Transverse colon (tissue), 4 donors: ENCODE measurements at regions not wholly inside any gene's neighbourhood (a gene's known extent, or its start where the extent isn't known, plus 50 kb on each side); places are given as distances from the start of the nearest gene placed in this dataset.

Source experiments
- CTCF ChIP-seq, 5 experiments: fragments of 200-600 bp in 3 of 5; fragments of 450-650 bp in 2 of 5; sonication (generic) in 3 of 5; IDR thresholded peaks; 1 replicate in 2 of 5; 2 replicates in 3 of 5; pipeline ENCODE4 v1.5.1; 2016 to 2017; ENCODE audit warnings: antibody characterized with exemption in 5 of 5, inconsistent platforms in 3 of 5, mild to moderate bottlenecking in 2 of 5, moderate library complexity in 1 of 5
- EP300 ChIP-seq: sonication (generic); formaldehyde crosslinking; IDR thresholded peaks from one replicate; pipeline ENCODE4 v1.6.1; 2017; ENCODE audit warnings: antibody characterized with exemption, low read depth
- POLR2A ChIP-seq: fragments of 450-650 bp; IDR thresholded peaks from one replicate; pipeline ENCODE4 v1.6.1; 2016; ENCODE audit warnings: antibody characterized with exemption, mild to moderate bottlenecking, moderate library complexity
- POLR2AphosphoS5 ChIP-seq, 3 donors: sonication (generic); formaldehyde crosslinking; IDR thresholded peaks; one replicate each; pipeline ENCODE4 v1.6.1; 2016; ENCODE audit warnings: antibody characterized with exemption in 3 of 3

DNA sequence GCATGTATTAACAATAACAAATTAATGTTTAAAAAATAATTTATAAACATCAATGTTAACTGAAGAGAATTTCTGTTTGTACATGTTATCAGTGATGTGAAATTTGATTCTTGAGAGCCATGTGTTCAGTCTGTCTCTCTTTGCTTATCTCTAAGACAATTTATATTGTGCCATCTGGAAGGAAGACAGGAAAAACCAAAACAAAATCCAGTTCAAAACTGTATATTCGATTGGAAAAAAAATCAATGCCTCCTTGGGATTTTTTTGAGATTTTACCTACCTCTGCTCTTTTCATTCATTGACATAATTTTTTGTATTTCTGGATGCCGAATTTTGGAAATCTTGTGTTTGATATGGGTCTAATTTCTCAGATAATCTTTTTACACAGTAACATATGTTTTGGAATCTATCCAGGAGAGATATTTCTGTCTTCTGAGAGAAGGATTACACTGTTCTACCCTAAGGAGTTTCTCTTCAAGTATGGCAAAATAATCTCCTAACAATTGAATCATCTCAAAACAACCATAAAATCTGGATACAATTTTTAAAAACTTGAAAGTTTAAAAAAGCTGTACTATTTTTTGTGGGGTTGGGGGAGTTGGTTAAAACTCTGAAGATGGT lies 311.9 kb upstream of the GNAI1 start:
- no peak for TF ChIP-seq EP300
- no peak for TF ChIP-seq CTCF (IDR thresholded peaks at IDR 0.05)
- no peak for TF ChIP-seq POLR2A
- TF ChIP-seq POLR2AphosphoS5 (IDR thresholded peaks at IDR 0.05) = no peak
